GM19397 (cell line): ENCODE measurements at regions not wholly inside any gene's neighbourhood (a gene's known extent, or its start where the extent isn't known, plus 50 kb on each side); places are given as distances from the start of the nearest gene placed in this dataset.
"Not testable (repeated sequence)": the region's sequence is repeated elsewhere in the genome, so short reads cannot be mapped to it uniquely, and the experiment has no call there.

Experiments
- ATAC-seq: cut with Tn5 transposase; IDR thresholded peaks from one replicate; pipeline ENCODE4 v1.9.1; 2021; ENCODE audit warnings: mild to moderate bottlenecking, moderate library complexity; ENCODE audit not compliant: unreplicated experiment

GRCh38 chr16:65315081-65315780, 193.4 kb upstream of the CDH11 start:
- ATAC-seq, result no peak

GRCh38 chr16:65314627-65315008, 192.8 kb upstream of the CDH11 start:
- ATAC-seq, result no peak

- no peak for ATAC-seq
These were observed 192.2 kb upstream of the CDH11 start for GRCh38 chr16:65313936-65314626.

GRCh38 chr16:65312795-65313194, 190.9 kb upstream of the CDH11 start:
- no peak for ATAC-seq

GRCh38 chr16:65312071-65312470, 190.2 kb upstream of the CDH11 start:
- ATAC-seq, result no peak

- not testable (repeated sequence) for ATAC-seq
These were observed 188.6 kb upstream of the CDH11 start for GRCh38 chr16:65310491-65310890.

GRCh38 chr16:65309354-65309753, 187.5 kb upstream of the CDH11 start:
- no peak for ATAC-seq

GRCh38 chr16:65308506-65308905, 186.6 kb upstream of the CDH11 start:
- ATAC-seq, result no peak

GRCh38 chr16:65307286-65307685, 185.4 kb upstream of the CDH11 start:
- no peak for ATAC-seq

GRCh38 chr16:65306722-65307121, 184.9 kb upstream of the CDH11 start:
- ATAC-seq, result no peak

GRCh38 chr16:65306300-65306699, 184.4 kb upstream of the CDH11 start:
- ATAC-seq, result no peak

- no peak for ATAC-seq
These were observed 183.6 kb upstream of the CDH11 start for GRCh38 chr16:65305266-65305959.

GRCh38 chr16:65301029-65301428, 179.2 kb upstream of the CDH11 start:
- no peak for ATAC-seq

- no peak for ATAC-seq
These were observed 175.6 kb upstream of the CDH11 start for GRCh38 chr16:65297453-65297852.

GRCh38 chr16:65295527-65295926, 173.7 kb upstream of the CDH11 start:
- no peak for ATAC-seq

- no peak for ATAC-seq
These were observed 172.8 kb upstream of the CDH11 start for GRCh38 chr16:65294708-65295107.

GRCh38 chr16:65294165-65294564, 172.3 kb upstream of the CDH11 start:
- ATAC-seq, result no peak

- no peak for ATAC-seq
These were observed 167.2 kb upstream of the CDH11 start for GRCh38 chr16:65289022-65289421.

GRCh38 chr16:65287307-65287706, 165.4 kb upstream of the CDH11 start:
- ATAC-seq, result no peak

GRCh38 chr16:65285128-65286048, 163.5 kb upstream of the CDH11 start:
- no peak for ATAC-seq

- no peak for ATAC-seq
These were observed 162.8 kb upstream of the CDH11 start for GRCh38 chr16:65284626-65285025.
